PFSK-1 (cell line): ENCODE measurements at regions not wholly inside any gene's neighbourhood (a gene's known extent, or its start where the extent isn't known, plus 50 kb on each side); places are given as distances from the start of the nearest gene placed in this dataset.

Source experiments
- FOXP2 ChIP-seq: optimal IDR thresholded peaks from 2 replicates; pipeline ENCODE3; 2011; ENCODE audit warnings: borderline replicate concordance, control low read depth, inconsistent platforms; ENCODE audit not compliant: insufficient read depth; ENCODE audit errors: extremely low read length, extremely low read depth
- POLR2AphosphoS5 ChIP-seq: IDR thresholded peaks from 2 replicates; pipeline ENCODE4 v1.6.1; 2012; ENCODE audit warnings: low read depth, mild to moderate bottlenecking, control low read depth, low read length, moderate library complexity
- REST ChIP-seq, 2 experiments: IDR thresholded peaks; 2 replicates each; pipeline versions ENCODE4 v1.6.1 to v1.8.0; 2011 to 2012; ENCODE audit warnings: low read depth in 2 of 2, low read length in 2 of 2, control low read depth in 1 of 2, inconsistent platforms in 1 of 2, mild to moderate bottlenecking in 1 of 2, moderate library complexity in 1 of 2; ENCODE audit not compliant: insufficient read depth in 1 of 2
- SIN3A ChIP-seq: IDR thresholded peaks from 2 replicates; pipeline ENCODE4 v1.6.1; 2012; ENCODE audit warnings: mild to moderate bottlenecking, low read length, moderate library complexity, borderline replicate concordance; ENCODE audit not compliant: insufficient read depth
- TAF1 ChIP-seq: IDR thresholded peaks from 2 replicates; pipeline ENCODE4 v1.6.1; 2012; ENCODE audit warnings: low read length, control low read depth, borderline replicate concordance; ENCODE audit not compliant: insufficient read depth

DNA sequence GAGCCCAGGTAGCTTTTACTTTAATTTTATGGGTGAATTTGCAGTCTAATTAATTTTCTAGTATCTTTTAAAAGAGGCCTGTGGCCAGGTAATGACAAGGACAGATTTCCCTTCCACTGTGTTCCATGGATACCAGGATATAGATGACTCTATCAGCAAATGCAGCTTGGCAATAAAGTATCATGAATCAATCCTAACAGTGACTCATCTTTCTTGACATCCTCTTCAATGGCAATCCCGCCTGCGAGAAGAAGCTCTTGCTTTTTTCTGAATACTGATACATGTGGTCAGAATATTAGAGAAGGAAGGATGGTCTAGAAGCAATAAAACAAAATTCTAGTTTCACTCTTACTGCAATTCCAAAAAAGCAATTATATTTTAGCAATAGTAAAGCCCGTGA is 267.8 kb downstream of the DTHD1 start:
- TF ChIP-seq SIN3A: no peak
- TF ChIP-seq POLR2AphosphoS5: no peak
- TF ChIP-seq REST (IDR thresholded peaks at IDR 0.05; ENCODE audit: insufficient read depth in 1 of 2, low read depth in 2 of 2, low read length in 2 of 2): no peak
- TF ChIP-seq TAF1: no peak
- TF ChIP-seq FOXP2: no peak

GRCh38 chr4:36549992-36550391 is 268.6 kb downstream of the DTHD1 start:
- TF ChIP-seq POLR2AphosphoS5 (no peak), SIN3A (no peak), TAF1 (no peak)

DNA sequence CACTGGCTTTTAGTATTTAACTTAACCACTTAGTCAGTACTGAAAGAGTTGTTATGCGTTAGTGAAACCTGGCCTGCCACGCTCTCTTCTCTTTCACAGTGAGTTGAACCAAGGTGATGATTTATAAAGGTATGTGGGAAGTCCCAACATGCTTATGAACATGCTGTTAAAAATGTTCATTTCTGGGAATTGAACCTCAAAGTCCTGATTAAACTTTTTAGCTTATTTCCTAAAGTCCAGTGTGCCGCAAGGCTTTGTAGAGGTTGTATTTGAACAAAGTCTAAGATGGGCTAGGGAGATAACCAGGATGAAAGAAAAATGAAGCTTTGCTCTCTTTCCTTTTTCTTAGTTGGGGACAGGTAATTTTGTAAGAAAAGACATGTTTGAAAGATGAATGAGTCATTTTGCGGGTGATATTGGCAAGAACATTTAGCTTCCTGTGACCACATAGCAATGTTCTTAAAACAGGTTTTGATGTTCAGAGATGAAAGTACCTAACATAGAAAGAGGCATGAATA is 270.3 kb downstream of the DTHD1 start:
- TF ChIP-seq TAF1 (no peak), SIN3A (no peak), REST (IDR thresholded peaks at IDR 0.05; ENCODE audit: insufficient read depth in 1 of 2, low read depth in 2 of 2, low read length in 2 of 2) (no peak), FOXP2 (no peak), POLR2AphosphoS5 (no peak)

GRCh38 chr4:36553029-36553428 is 271.6 kb downstream of the DTHD1 start:
- no peak for TF ChIP-seq POLR2AphosphoS5
- TF ChIP-seq REST (IDR thresholded peaks at IDR 0.05; ENCODE audit: insufficient read depth in 1 of 2, low read depth in 2 of 2, low read length in 2 of 2): no peak
- TF ChIP-seq TAF1: no peak
- TF ChIP-seq SIN3A: no peak
- TF ChIP-seq FOXP2: no peak

DNA sequence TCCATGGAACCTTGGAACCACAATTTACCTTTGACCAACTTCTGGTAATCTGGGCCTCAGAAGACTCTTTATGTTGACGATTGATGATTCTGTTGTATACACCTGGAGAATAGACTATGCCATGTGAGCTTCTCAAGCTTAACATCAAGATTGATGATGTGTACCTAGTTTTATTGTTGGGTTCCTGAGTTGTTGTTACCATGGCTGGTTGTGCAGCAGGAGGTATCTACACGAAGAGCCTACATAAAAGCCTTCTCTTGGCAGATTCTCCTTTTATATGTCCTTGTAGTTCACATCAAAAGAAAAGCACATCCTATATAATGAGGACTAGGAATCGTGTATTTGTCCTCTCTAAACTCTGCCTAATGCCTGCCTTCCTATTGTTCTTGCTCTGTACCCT is 272.0 kb downstream of the DTHD1 start:
- TF ChIP-seq SIN3A: no peak
- TF ChIP-seq TAF1: no peak
- no peak for TF ChIP-seq REST (IDR thresholded peaks at IDR 0.05; ENCODE audit: insufficient read depth in 1 of 2, low read depth in 2 of 2, low read length in 2 of 2)
- no peak for TF ChIP-seq FOXP2
- TF ChIP-seq POLR2AphosphoS5: no peak
